ENCODE measurements at regions not wholly inside any gene's neighbourhood (a gene's known extent, or its start where the extent isn't known, plus 50 kb on each side); places are given as distances from the start of the nearest gene placed in this dataset.

DNA sequence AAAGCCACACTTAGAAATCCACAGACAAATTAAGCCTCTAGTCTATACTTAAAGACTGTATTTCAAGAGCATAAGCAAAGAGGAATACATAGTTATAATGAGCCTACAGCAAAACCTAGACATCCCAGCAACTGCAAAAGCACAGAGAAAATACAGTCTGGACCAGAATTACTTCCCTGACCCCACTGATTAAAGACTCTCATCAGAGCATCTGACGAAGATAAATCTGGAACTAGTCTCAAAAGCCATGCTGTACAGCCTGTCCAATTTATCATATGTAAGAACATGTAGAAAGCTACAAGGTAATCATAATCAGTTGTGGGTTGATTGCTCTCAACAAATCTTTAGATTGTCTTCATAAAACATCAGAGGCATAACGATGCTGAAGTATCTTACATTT lies 285.1 kb upstream of the CAND1 start:
- TF ChIP-seq, protein P1, sequence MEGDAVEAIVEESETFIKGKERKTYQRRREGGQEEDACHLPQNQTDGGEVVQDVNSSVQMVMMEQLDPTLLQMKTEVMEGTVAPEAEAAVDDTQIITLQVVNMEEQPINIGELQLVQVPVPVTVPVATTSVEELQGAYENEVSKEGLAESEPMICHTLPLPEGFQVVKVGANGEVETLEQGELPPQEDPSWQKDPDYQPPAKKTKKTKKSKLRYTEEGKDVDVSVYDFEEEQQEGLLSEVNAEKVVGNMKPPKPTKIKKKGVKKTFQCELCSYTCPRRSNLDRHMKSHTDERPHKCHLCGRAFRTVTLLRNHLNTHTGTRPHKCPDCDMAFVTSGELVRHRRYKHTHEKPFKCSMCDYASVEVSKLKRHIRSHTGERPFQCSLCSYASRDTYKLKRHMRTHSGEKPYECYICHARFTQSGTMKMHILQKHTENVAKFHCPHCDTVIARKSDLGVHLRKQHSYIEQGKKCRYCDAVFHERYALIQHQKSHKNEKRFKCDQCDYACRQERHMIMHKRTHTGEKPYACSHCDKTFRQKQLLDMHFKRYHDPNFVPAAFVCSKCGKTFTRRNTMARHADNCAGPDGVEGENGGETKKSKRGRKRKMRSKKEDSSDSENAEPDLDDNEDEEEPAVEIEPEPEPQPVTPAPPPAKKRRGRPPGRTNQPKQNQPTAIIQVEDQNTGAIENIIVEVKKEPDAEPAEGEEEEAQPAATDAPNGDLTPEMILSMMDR (IDR thresholded peaks at IDR 0.05): no peak
- no peak for TF ChIP-seq POLR2AphosphoS5 (IDR thresholded peaks at IDR 0.05)
- TF ChIP-seq POLR2A (IDR thresholded peaks at IDR 0.05): no peak
- TF ChIP-seq EP300 (IDR thresholded peaks at IDR 0.05): no peak
